Esophagus muscularis mucosa (tissue), 4 donors: ENCODE measurements at regions not wholly inside any gene's neighbourhood (a gene's known extent, or its start where the extent isn't known, plus 50 kb on each side); places are given as distances from the start of the nearest gene placed in this dataset.

Experiments
- DNase-seq: peaks from one replicate; pipeline ENCODE4 v3.0.0-alpha.2; 2017; ENCODE audit errors: extremely low spot score
- H3K27ac ChIP-seq, 4 donors: fragments of 200-600 bp; sonication (generic); replicated peaks in 1 of 4; 1 replicate in 3 of 4; 2 replicates in 1 of 4; pipeline ENCODE4 v1.5.1; 2016 to 2019; ENCODE audit warnings: mild to moderate bottlenecking in 1 of 4
- H3K27me3 ChIP-seq, 4 donors: fragments of 200-600 bp; sonication (generic); one replicate each; pipeline versions ENCODE4 v1.5.1 to v1.6.0; 2016 to 2019
- H3K36me3 ChIP-seq, 4 donors: fragments of 200-600 bp; sonication (generic); one replicate each; pipeline ENCODE4 v1.5.1; 2016 to 2019
- H3K4me1 ChIP-seq, 4 donors: fragments of 200-600 bp; sonication (generic); one replicate each; pipeline ENCODE4 v1.5.1; 2016 to 2019
- H3K4me3 ChIP-seq, 4 donors: fragments of 200-600 bp; sonication (generic); 1 replicate in 2 of 4; 2 replicates in 2 of 4; pipeline ENCODE4 v1.5.1; 2016 to 2019; ENCODE audit warnings: mild to moderate bottlenecking in 4 of 4, moderate library complexity in 1 of 4
- H3K9me3 ChIP-seq, 4 donors: fragments of 200-600 bp; sonication (generic); 1 replicate in 3 of 4; 2 replicates in 1 of 4; pipeline ENCODE4 v1.5.1; 2016 to 2019
- EP300 ChIP-seq: sonication (generic); formaldehyde crosslinking; IDR thresholded peaks from one replicate; pipeline ENCODE4 v1.6.1; 2017; ENCODE audit warnings: antibody characterized with exemption
- POLR2A ChIP-seq: fragments of 450-650 bp; IDR thresholded peaks from one replicate; pipeline ENCODE4 v1.6.1; 2017; ENCODE audit warnings: antibody characterized with exemption, moderate library complexity, mild to moderate bottlenecking, low read depth
- POLR2AphosphoS5 ChIP-seq, 2 donors: sonication (generic); formaldehyde crosslinking; IDR thresholded peaks; one replicate each; pipeline ENCODE4 v1.6.1; 2017; ENCODE audit warnings: antibody characterized with exemption in 2 of 2
- WGBS: methylation state at CpG from one replicate; pipeline ENCODE4 v1.1.5; 2018; 5-methylcytosine and 5-hydroxymethylcytosine counted together
- intact Hi-C: fragments of 100-400 bp; cut with DNase I; formaldehyde crosslinking; loops from one replicate; pipeline ENCODE4 v1.15.1; 2023
- TF ChIP-seq, protein P1 (sequence below), 3 experiments: fragments of 200-600 bp in 2 of 3; fragments of 450-650 bp in 1 of 3; sonication (generic) in 2 of 3; IDR thresholded peaks; one replicate each; pipeline ENCODE4 v1.5.1; 2017 to 2019; ENCODE audit warnings: antibody characterized with exemption in 3 of 3, mild to moderate bottlenecking in 2 of 3, moderate library complexity in 1 of 3

DNA sequence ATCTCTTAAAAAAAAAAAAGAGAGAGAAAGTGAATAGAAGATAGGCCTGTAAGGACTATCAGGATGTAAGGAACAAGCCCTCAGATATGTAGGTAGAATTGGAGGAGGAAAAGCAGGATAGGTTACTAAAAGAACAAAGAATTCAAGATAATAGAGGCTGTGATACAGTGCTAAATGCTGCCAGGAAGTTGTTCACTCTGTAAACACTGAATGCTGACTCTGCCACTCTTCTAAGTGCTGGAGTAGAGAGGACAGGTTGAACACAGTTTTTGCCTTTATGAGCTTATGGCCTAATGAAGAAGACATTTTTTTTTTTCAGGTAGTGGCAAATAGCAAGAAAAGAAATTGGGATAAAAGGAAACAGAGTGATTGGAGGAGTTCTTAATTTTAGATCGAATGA lies 90.6 kb upstream of the ZNF678 start:
- 84% methylated on average over 1 of the region's 1 CpG for WGBS
- TF ChIP-seq POLR2A (no peak), POLR2AphosphoS5 (IDR thresholded peaks at IDR 0.05) (no peak), EP300 (no peak)
- TF ChIP-seq, protein P1, sequence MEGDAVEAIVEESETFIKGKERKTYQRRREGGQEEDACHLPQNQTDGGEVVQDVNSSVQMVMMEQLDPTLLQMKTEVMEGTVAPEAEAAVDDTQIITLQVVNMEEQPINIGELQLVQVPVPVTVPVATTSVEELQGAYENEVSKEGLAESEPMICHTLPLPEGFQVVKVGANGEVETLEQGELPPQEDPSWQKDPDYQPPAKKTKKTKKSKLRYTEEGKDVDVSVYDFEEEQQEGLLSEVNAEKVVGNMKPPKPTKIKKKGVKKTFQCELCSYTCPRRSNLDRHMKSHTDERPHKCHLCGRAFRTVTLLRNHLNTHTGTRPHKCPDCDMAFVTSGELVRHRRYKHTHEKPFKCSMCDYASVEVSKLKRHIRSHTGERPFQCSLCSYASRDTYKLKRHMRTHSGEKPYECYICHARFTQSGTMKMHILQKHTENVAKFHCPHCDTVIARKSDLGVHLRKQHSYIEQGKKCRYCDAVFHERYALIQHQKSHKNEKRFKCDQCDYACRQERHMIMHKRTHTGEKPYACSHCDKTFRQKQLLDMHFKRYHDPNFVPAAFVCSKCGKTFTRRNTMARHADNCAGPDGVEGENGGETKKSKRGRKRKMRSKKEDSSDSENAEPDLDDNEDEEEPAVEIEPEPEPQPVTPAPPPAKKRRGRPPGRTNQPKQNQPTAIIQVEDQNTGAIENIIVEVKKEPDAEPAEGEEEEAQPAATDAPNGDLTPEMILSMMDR (IDR thresholded peaks at IDR 0.05), result no peak

DNA sequence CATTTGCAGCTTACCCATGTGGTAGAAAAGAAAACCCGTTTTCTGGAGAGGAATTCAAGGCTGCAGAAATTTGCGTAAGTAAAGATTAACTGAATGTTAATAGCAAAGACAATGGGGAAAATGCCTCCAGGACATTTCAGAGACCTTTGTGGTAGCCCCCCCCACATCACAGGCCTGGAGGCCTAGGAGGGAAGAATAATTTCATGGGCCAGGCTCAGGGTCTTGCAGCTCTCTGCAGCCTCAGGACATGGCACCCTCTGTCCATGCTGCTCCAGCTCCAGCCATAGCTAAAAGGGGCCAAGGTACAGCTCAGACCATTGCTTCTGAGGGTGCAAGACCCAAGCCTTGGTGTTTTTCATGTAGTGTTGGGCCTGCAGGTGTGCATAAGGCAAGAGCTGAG lies 92.7 kb upstream of the ZNF678 start:
- no peaks in the 10 kb centered on the region for H3K4me1 ChIP-seq
- TF ChIP-seq, protein P1 (IDR thresholded peaks at IDR 0.05), result no peak
- TF ChIP-seq POLR2AphosphoS5 (IDR thresholded peaks at IDR 0.05), result no peak
- TF ChIP-seq EP300, result no peak
- TF ChIP-seq POLR2A, result no peak
- no peaks in the 10 kb centered on the region for H3K36me3 ChIP-seq
- no peak for DNase-seq
- no peak overlapping the region for H3K27ac ChIP-seq
- intact Hi-C loops, result no loop called here
- peaks cover 0 to 37% (median 0%) of the 10 kb centered on the region in 4 donors for H3K27me3 ChIP-seq
- H3K9me3 ChIP-seq, result no peaks in the 10 kb centered on the region
- WGBS, result 83% methylated on average over 2 of the region's 2 CpGs
- no peak overlapping the region for H3K4me3 ChIP-seq

More for the DNA sequence above, 90.6 kb upstream of the ZNF678 start:
- no peak overlapping the region for H3K4me3 ChIP-seq
- H3K4me1 ChIP-seq, result no peaks in the 10 kb centered on the region
- H3K9me3 ChIP-seq, result no peaks in the 10 kb centered on the region
- H3K27ac ChIP-seq, result no peak overlapping the region
- H3K27me3 ChIP-seq, result peaks cover 0 to 35% (median 0%) of the 10 kb centered on the region in 4 donors
- no peaks in the 10 kb centered on the region for H3K36me3 ChIP-seq
- intact Hi-C loops, result no loop called here
- DNase-seq, result no peak

DNA sequence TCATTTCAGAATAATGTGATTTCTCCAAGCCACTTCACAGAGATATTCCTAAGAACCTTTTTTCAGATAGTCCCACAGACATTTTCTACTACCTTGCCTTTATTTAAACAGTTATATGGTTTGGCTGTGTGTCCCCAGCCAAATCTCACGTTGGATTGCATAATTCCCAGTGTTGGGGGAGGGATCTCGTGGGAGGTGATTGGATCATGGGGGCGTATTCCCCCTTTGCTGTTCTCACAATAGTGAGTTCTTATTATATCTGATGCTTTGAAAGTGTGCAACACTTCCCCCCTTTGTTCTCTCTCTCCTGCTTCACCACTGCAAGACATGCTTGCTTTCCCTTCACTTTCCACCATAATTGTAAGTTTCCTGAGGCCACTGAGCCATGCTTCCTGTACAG lies 93.6 kb upstream of the ZNF678 start:
- Histone ChIP-seq H3K36me3 (no peaks in the 10 kb centered on the region), H3K9me3 (no peaks in the 10 kb centered on the region), H3K27ac (no peak overlapping the region), H3K27me3 (peaks cover 0 to 35% (median 0%) of the 10 kb centered on the region in 4 donors), H3K4me1 (no peaks in the 10 kb centered on the region), H3K4me3 (no peak overlapping the region)
- WGBS, result 61% methylated on average over 3 of the region's 3 CpGs
- intact Hi-C loops, result no loop called here
- TF ChIP-seq POLR2AphosphoS5 (IDR thresholded peaks at IDR 0.05), result no peak
- TF ChIP-seq, protein P1 (IDR thresholded peaks at IDR 0.05), result no peak
- TF ChIP-seq EP300, result no peak
- TF ChIP-seq POLR2A, result no peak
- no peak for DNase-seq

DNA sequence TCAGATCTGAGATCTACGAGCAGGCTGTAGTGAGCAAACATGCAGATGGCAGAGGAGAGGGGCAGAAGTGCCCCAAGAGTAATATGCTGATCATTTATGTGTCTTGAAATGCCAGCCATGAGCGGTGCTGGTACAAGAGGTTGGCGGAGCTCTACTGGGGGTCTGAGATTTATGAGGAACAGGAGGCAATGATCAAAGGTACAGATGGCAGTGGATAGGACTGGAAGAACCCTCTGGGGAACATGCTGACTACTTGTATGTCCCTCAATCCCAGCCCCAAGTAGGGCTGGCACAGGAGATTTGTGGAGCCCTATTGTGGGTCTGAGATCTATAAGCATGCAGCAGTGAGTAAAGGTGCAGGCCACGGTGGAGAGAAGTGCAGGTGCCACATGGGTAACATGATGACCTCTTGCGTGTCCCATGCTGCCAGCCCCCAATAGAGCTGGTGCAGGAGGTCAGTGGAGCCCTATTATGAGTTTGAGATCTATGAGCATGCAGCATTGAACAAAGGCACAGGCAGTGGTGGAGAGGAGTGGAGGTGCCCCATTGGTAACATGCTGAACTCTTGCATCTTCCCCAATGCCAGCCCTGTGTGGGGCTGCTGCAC lies 97.2 kb upstream of the ZNF678 start:
- no peak for DNase-seq
- Histone ChIP-seq H3K9me3 (no peaks in the 10 kb centered on the region), H3K27ac (no peak overlapping the region), H3K27me3 (peaks cover 0 to 23% (median 0%) of the 10 kb centered on the region in 4 donors), H3K36me3 (no peaks in the 10 kb centered on the region), H3K4me3 (no peak overlapping the region), H3K4me1 (no peaks in the 10 kb centered on the region)
- TF ChIP-seq POLR2AphosphoS5 (IDR thresholded peaks at IDR 0.05) (no peak), POLR2A (no peak), EP300 (no peak)
- TF ChIP-seq, protein P1 (IDR thresholded peaks at IDR 0.05), result no peak
- WGBS, result 94% methylated on average over 5 of the region's 5 CpGs
- intact Hi-C loops, result no loop called here

DNA sequence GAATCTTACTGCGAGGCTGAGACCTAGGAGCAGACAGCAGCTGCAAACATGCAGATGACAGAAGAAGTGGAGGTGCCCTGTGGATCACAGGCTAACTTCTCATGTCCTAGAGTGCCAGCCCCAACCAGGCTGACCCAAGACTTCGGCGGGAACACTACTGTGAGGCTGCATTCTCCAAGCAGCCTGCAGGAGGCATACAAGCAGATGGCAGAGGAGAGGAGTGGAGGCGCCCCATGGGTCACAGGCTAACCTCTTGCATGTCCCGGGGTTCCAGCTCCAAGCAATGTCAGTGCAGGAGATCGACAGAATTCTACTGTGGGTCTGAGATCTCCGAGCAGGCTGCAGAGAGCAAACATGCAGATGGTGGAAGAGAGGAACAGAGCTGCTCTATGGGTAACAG lies 98.1 kb upstream of the ZNF678 start:
- no peak for TF ChIP-seq EP300
- TF ChIP-seq POLR2A, result no peak
- TF ChIP-seq, protein P1 (IDR thresholded peaks at IDR 0.05), result no peak
- no peak for TF ChIP-seq POLR2AphosphoS5 (IDR thresholded peaks at IDR 0.05)
- 68% methylated on average over 7 of the region's 7 CpGs for WGBS
- intact Hi-C loops, result no loop called here
- Histone ChIP-seq H3K27me3 (peaks cover 0 to 19% (median 0%) of the 10 kb centered on the region in 4 donors), H3K36me3 (no peaks in the 10 kb centered on the region), H3K4me3 (no peak overlapping the region), H3K4me1 (no peaks in the 10 kb centered on the region), H3K9me3 (no peaks in the 10 kb centered on the region), H3K27ac (no peak overlapping the region)
- DNase-seq, result no peak
